ENCODE measurements at regions not wholly inside any gene's neighbourhood (a gene's known extent, or its start where the extent isn't known, plus 50 kb on each side); places are given as distances from the start of the nearest gene placed in this dataset.

- TF ChIP-seq, protein P1, sequence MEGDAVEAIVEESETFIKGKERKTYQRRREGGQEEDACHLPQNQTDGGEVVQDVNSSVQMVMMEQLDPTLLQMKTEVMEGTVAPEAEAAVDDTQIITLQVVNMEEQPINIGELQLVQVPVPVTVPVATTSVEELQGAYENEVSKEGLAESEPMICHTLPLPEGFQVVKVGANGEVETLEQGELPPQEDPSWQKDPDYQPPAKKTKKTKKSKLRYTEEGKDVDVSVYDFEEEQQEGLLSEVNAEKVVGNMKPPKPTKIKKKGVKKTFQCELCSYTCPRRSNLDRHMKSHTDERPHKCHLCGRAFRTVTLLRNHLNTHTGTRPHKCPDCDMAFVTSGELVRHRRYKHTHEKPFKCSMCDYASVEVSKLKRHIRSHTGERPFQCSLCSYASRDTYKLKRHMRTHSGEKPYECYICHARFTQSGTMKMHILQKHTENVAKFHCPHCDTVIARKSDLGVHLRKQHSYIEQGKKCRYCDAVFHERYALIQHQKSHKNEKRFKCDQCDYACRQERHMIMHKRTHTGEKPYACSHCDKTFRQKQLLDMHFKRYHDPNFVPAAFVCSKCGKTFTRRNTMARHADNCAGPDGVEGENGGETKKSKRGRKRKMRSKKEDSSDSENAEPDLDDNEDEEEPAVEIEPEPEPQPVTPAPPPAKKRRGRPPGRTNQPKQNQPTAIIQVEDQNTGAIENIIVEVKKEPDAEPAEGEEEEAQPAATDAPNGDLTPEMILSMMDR (IDR thresholded peaks at IDR 0.05; ENCODE audit: borderline replicate concordance, extremely low read depth, low read length, poor library complexity, severe bottlenecking): no peak
- no peak for TF ChIP-seq EZH2 (IDR thresholded peaks at IDR 0.05; ENCODE audit: borderline replicate concordance, low read depth, low read length, severe bottlenecking)
Measured at GRCh38 chr2:59068255-59068654, 827.1 kb upstream of the FANCL start.
